IMR-90 (cell line): ENCODE measurements at regions not wholly inside any gene's neighbourhood (a gene's known extent, or its start where the extent isn't known, plus 50 kb on each side); places are given as distances from the start of the nearest gene placed in this dataset.

Experiments used
- CEBPB ChIP-seq: IDR thresholded peaks from 2 replicates; pipeline ENCODE4 v1.6.1; 2012; ENCODE audit warnings: low read depth, low read length, improper control_type of control experiment
- CHD1 ChIP-seq: IDR thresholded peaks from 2 replicates; pipeline ENCODE4 v1.6.1; 2012; ENCODE audit warnings: low read depth, low read length, improper control_type of control experiment
- ELK1 ChIP-seq: fragments of 150-350 bp; IDR thresholded peaks from 2 replicates; pipeline ENCODE4 v1.6.1; 2016; ENCODE audit warnings: low read depth, mild to moderate bottlenecking, low read length, moderate library complexity, borderline replicate concordance
- MAFK ChIP-seq: IDR thresholded peaks from 2 replicates; pipeline ENCODE4 v1.6.1; 2012; ENCODE audit warnings: low read depth, low read length, improper control_type of control experiment
- MAZ ChIP-seq: IDR thresholded peaks from 2 replicates; pipeline ENCODE4 v1.6.1; 2012; ENCODE audit warnings: low read depth, mild to moderate bottlenecking, low read length, improper control_type of control experiment, moderate library complexity, borderline replicate concordance
- MXI1 ChIP-seq: IDR thresholded peaks from 2 replicates; pipeline ENCODE4 v1.6.1; 2012; ENCODE audit warnings: low read depth, mild to moderate bottlenecking, low read length, moderate library complexity, borderline replicate concordance
- NFE2L2 ChIP-seq: fragments of 150-350 bp; IDR thresholded peaks from 2 replicates; pipeline ENCODE4 v1.6.1; 2016; ENCODE audit warnings: low read depth, mild to moderate bottlenecking, low read length
- POLR2A ChIP-seq: IDR thresholded peaks from 2 replicates; pipeline ENCODE4 v1.6.1; 2012; ENCODE audit warnings: mild to moderate bottlenecking, low read depth, low read length
- RAD21 ChIP-seq: IDR thresholded peaks from 2 replicates; pipeline ENCODE4 v1.6.1; 2012; ENCODE audit warnings: low read length, improper control_type of control experiment
- RFX5 ChIP-seq: IDR thresholded peaks from 2 replicates; pipeline ENCODE4 v1.8.0; 2012; ENCODE audit warnings: low read depth, mild to moderate bottlenecking, low read length, moderate library complexity
- SMC3 ChIP-seq: fragments of 150-350 bp; IDR thresholded peaks from 2 replicates; pipeline ENCODE4 v1.6.1; 2016; ENCODE audit warnings: low read depth, mild to moderate bottlenecking, antibody characterized with exemption, low read length, moderate library complexity
- TF ChIP-seq, protein P1 (sequence below): conservative IDR thresholded peaks from 2 replicates; pipeline ENCODE4 v1.5.1; 2012; ENCODE audit warnings: mild to moderate bottlenecking, low read depth, low read length, improper control_type of control experiment
- TF ChIP-seq, protein P2 (sequence below): fragments of 150-350 bp; IDR thresholded peaks from 2 replicates; pipeline ENCODE4 v1.6.1; 2017; ENCODE audit warnings: mild to moderate bottlenecking, antibody characterized with exemption, low read length, low read depth

GRCh38 chr20:22020201-22020600, 314.7 kb downstream of the PAX1 start:
- TF ChIP-seq MXI1 (no peak), RFX5 (no peak), POLR2A (no peak), RAD21 (no peak), CEBPB (no peak), SMC3 (no peak), ELK1 (no peak), MAZ (no peak), MAFK (no peak), NFE2L2 (no peak), CHD1 (no peak)
- TF ChIP-seq, protein P1, sequence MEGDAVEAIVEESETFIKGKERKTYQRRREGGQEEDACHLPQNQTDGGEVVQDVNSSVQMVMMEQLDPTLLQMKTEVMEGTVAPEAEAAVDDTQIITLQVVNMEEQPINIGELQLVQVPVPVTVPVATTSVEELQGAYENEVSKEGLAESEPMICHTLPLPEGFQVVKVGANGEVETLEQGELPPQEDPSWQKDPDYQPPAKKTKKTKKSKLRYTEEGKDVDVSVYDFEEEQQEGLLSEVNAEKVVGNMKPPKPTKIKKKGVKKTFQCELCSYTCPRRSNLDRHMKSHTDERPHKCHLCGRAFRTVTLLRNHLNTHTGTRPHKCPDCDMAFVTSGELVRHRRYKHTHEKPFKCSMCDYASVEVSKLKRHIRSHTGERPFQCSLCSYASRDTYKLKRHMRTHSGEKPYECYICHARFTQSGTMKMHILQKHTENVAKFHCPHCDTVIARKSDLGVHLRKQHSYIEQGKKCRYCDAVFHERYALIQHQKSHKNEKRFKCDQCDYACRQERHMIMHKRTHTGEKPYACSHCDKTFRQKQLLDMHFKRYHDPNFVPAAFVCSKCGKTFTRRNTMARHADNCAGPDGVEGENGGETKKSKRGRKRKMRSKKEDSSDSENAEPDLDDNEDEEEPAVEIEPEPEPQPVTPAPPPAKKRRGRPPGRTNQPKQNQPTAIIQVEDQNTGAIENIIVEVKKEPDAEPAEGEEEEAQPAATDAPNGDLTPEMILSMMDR: no peak
- TF ChIP-seq, protein P2, sequence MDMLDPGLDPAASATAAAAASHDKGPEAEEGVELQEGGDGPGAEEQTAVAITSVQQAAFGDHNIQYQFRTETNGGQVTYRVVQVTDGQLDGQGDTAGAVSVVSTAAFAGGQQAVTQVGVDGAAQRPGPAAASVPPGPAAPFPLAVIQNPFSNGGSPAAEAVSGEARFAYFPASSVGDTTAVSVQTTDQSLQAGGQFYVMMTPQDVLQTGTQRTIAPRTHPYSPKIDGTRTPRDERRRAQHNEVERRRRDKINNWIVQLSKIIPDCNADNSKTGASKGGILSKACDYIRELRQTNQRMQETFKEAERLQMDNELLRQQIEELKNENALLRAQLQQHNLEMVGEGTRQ: no peak
